Epithelial cell of esophagus (primary cell): ENCODE measurements at regions not wholly inside any gene's neighbourhood (a gene's known extent, or its start where the extent isn't known, plus 50 kb on each side); places are given as distances from the start of the nearest gene placed in this dataset.

ENCODE experiments used
- DNase-seq: peaks from one replicate; pipeline ENCODE4 v3.0.0; 2010; ENCODE audit warnings: low read depth
- H3K4me3 ChIP-seq: 2 replicates; pipeline ENCODE4 v1.5.1; 2011; ENCODE audit warnings: mild to moderate bottlenecking, low read length, control low read depth
- TF ChIP-seq, protein P1 (sequence below): IDR thresholded peaks from 2 replicates; pipeline ENCODE4 v1.5.1; 2011; ENCODE audit warnings: low read depth, mild to moderate bottlenecking, low read length, control low read depth, inconsistent platforms; ENCODE audit not compliant: insufficient read depth; ENCODE audit errors: missing control alignments

DNA sequence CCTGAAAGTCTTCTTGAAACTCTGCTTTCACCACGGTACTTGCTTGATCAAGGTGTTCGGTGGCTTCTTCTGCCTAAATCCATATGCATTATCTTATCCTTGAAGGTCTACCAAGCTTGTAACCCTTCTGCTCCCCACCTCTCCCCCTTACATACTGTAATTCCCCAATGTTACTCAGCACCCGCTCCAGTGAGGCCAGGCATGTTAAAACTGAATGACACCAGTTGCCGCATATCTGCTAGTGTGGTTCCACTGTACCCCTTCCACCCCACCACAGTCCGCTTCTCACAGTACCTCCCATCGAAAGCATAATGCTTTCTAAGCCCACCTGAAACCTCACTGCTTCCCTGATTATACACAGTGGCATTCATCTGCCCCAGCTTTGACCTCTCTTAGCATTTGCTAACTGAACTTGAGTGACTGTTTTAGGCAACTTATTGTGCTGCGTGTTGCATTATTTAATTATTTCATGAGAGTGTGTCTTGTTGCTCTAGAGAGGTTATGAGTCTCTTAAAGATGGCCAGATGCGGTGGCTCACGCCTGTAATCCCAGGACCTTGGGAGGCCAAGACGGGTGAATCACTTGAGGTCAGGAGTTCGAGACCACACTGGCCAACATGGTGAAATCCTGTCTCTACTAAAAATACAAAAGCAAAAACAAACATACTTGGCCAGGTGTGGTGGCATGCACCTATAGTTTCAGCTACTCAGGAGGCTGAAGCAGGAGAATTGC, 87.6 kb upstream of the MBNL2 start:
- H3K4me3 ChIP-seq, result no peak overlapping the region
- TF ChIP-seq, protein P1, sequence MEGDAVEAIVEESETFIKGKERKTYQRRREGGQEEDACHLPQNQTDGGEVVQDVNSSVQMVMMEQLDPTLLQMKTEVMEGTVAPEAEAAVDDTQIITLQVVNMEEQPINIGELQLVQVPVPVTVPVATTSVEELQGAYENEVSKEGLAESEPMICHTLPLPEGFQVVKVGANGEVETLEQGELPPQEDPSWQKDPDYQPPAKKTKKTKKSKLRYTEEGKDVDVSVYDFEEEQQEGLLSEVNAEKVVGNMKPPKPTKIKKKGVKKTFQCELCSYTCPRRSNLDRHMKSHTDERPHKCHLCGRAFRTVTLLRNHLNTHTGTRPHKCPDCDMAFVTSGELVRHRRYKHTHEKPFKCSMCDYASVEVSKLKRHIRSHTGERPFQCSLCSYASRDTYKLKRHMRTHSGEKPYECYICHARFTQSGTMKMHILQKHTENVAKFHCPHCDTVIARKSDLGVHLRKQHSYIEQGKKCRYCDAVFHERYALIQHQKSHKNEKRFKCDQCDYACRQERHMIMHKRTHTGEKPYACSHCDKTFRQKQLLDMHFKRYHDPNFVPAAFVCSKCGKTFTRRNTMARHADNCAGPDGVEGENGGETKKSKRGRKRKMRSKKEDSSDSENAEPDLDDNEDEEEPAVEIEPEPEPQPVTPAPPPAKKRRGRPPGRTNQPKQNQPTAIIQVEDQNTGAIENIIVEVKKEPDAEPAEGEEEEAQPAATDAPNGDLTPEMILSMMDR, result no peak
- DNase-seq, result no peak

DNA sequence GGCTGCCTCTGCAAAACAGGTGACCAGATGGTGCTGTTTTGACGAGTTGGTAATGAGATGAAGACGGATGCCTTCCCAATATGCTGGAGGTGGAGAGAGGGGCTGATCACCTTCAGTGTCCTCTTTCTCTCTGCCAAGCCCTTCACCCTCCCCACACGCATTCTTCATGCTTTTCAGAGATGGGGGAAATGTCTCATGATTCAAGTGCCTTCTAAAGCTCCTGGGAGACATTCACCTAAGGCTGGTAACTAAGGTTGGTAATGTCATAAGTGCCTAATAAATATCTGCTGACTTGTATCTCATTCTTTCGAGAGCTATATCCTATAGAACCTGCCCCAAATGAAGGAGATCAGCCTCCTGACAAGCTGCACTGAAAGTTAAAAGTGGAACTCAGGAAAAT, 86.2 kb upstream of the MBNL2 start:
- H3K4me3 ChIP-seq, result no peak overlapping the region
- no peak for DNase-seq
- TF ChIP-seq, protein P1, result no peak

DNA sequence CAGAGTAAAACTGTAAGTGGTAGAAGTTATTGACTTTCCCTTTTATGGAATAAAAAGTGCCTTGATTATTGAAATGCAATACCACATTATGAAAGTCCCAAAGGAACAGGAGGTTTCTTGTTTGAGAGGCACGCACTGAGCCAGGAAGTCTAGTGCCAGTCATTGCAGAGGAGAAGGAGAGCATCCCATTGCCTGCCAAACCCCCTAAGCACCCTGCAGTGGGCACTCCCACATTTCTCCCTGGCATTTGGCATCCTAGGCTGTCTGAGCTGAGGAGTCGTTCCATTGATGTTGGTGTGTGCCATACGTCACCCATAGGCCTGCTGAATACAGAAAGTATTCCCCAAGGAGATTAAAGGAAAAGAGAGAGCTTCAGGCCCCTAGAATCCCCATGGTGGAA, 85.7 kb upstream of the MBNL2 start:
- no peak overlapping the region for H3K4me3 ChIP-seq
- DNase-seq, result no peak
- TF ChIP-seq, protein P1, result no peak

DNA sequence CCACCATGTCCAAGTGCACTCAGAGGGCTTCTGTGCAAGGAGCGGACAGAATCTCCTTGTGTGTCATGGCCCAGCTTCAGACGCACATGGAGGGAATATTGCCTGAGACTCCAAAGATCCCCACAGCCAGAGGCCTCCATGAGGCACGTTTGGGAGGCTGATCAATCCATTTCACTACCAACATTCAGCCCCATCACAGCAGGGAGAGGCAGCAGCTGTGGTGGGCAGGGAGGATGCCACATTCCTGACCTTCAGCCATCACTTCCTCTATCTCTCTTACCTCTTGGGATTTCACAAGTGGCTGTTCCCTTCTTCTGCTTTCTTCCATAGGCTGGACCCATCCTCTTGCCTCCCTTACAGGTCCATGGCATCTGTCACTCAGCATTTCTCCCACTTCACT, 82.4 kb upstream of the MBNL2 start:
- TF ChIP-seq, protein P1, result no peak
- no peak overlapping the region for H3K4me3 ChIP-seq
- DNase-seq, result no peak

DNA sequence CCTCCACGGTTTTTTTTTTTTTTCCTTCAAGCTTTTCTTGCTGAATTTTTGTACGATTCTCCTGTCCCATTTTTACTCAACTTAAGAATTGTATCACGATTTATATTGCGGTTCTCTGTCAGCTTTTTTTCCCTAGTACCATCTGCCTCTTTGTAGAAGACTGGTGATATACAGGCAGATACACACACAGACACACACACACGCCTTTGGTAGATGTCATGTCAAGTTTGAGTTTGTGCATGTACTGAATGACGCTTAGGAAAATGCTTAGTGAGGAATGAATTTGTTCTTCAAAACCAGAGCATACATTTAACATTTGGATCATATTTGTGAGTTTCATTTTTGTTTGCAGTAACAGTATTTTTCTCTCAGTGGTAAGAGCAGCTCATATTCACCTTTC, 82.0 kb upstream of the MBNL2 start:
- TF ChIP-seq, protein P1, result no peak
- no peak for DNase-seq
- H3K4me3 ChIP-seq, result no peak overlapping the region

DNA sequence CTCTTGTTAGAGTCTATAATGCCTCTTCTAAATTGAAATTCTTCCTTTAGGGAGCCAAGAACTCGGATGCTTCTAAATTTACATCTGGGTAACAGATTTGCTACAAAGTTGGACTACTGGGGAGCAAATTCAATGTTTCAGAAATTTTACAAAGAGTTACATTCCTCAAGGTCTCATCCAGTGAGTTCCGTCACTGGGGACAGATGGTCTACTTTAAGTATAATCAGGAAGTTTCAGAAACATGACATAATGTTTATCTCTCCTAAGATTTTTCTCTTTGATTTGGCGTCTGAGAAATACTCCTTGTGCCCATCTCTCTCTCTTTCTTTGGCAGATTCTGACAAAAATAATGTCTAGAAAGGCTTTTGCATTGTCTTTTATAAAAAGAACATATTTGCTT, 81.5 kb upstream of the MBNL2 start:
- TF ChIP-seq, protein P1, result no peak
- no peak for DNase-seq

DNA sequence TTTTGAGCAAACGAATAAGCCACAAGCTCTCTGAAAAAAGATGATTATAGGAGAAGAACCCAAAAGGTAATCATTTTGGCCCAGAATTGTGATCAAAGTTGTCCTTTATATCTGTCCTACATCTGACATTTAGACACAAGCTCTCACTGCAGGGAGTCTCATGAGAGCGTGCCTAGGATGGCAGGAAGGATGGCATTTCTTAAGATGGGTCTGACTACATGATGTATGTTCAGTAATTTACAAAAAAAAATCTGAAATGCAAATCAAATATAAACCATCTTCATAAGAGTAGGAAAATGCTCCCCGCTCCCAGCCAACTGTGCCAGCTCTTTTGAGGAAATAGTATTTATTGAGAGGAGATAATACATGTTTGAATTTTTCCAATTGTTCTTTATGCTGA, 81.0 kb upstream of the MBNL2 start:
- TF ChIP-seq, protein P1, result no peak
- H3K4me3 ChIP-seq, result no peak overlapping the region
- no peak for DNase-seq

More for the DNA sequence above, 81.5 kb upstream of the MBNL2 start:
- no peak overlapping the region for H3K4me3 ChIP-seq
